HG03175 (cell line): ENCODE measurements at regions not wholly inside any gene's neighbourhood (a gene's known extent, or its start where the extent isn't known, plus 50 kb on each side); places are given as distances from the start of the nearest gene placed in this dataset.

ENCODE experiments used
- ATAC-seq: cut with Tn5 transposase; IDR thresholded peaks from one replicate; pipeline ENCODE4 v1.9.1; 2021; ENCODE audit warnings: mild to moderate bottlenecking, moderate library complexity; ENCODE audit not compliant: unreplicated experiment

- ATAC-seq = no peak
Measured at GRCh38 chr1:96632045-96632664, 89.4 kb upstream of the PTBP2 start.

DNA sequence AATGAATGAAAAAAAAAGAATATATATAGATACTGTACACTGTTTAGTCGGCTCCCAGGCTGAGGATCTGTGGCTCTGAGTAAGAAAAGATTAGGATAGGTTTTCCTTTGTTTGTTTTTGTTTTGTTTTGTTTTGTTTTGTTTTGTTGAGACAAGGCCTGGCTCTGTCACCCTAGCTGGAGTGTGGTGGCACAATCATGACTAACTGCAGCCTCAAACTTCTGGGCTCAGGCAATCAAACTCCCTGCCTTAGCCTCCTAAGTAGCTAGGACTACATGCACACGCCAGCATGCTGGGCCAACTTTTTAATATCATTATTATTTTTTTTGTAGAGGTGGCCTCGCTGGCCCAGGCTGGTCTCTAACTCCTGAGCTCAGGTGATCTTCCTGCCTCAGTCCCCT, 87.9 kb upstream of the PTBP2 start:
- no peak for ATAC-seq

GRCh38 chr1:96634883-96635282, 86.7 kb upstream of the PTBP2 start:
- ATAC-seq = no peak

DNA sequence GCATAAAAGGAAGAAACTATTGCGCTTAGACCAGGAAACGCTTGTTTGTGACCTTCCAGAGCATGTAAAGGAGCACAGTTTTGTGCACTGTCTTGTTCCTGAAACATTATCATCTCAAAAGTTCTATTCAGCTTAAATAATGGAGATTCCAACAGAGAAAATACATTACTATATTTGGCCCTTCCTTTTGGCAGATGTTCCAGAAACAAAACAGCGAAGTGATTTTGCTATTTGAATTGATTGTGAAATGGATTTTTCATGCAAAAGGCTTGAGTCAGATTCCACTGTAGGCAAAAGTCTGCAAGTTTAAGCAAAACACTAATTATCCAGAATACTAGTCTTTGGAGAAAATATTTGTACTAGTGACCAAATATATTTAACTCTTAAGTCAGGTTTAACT, 80.3 kb upstream of the PTBP2 start:
- no peak for ATAC-seq

- ATAC-seq = no peak
Measured at GRCh38 chr1:96643519-96643918, 78.1 kb upstream of the PTBP2 start.

GRCh38 chr1:96649301-96649700, 72.3 kb upstream of the PTBP2 start:
- ATAC-seq = no peak

DNA sequence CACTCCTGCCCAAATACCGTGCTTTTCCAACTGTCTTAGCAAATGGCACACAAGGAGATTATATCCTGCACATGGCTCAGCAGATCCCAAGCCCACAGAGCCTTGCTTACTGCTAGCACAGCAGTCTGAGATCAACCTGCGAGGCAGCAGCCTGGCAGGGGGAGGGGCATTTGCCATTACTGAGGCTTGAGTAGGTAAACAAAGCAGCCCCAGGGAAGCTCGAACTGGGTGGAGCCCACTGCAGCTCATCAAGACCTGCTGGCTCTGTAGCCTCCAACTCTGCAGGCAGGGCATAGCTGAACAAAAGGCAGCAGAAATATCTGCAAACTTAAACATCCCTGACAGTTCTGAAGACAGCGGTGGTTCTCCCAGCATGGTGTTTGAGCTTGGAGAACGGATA, 70.1 kb upstream of the PTBP2 start:
- ATAC-seq = no peak

DNA sequence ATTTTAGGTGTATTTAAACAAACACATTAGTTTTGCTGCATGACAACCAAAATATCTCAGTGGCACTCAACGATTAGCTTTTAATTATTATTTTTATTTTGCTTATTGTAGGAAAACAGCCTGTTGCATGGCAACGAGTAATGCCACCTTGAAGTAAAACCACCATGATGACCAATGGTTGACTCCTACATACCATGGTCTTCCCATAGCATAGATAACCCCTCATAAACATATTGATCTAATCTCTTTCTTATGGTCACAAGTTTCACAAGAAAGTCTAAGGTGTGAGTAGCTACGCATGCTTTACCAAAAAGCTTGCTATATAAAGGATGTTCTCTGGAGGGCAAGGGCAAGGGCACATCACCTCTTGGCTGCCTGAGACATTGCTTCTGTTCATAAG, 61.5 kb upstream of the PTBP2 start:
- ATAC-seq = no peak

DNA sequence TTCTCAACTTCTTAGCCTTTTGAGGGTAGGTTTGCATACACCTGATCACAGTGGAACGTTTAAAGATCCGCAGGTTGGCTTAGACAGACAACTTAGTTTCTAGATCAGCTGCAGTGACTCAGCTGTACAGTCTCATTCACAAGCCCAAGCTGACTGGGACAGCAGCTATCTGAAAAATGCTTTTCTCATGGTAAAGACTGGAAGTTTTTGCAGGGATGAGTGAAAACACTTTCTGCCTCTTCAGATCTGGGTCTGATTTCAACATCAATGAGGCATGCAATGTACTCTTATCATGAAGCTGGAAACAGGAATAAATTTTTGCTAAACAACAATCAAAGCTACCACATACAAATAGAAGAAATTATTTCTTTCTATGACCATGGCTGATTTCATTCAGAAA, 61.1 kb upstream of the PTBP2 start:
- no peak for ATAC-seq
